ENCODE measurements at regions not wholly inside any gene's neighbourhood (a gene's known extent, or its start where the extent isn't known, plus 50 kb on each side); places are given as distances from the start of the nearest gene placed in this dataset.

- Histone ChIP-seq H3K4me3 (no peak overlapping the region), H3K9me3 (replicated peaks; ENCODE audit: control insufficient read depth, insufficient read depth, low read depth, low read length) (no peaks in the 10 kb centered on the region), H2AFZ (ENCODE audit: low read depth, low read length) (no peak overlapping the region), H3K36me3 (ENCODE audit: control insufficient read depth, insufficient read depth, low read length) (no peaks in the 10 kb centered on the region), H4K20me1 (replicated peaks; ENCODE audit: control insufficient read depth, insufficient read depth, low read length) (no peaks in the 10 kb centered on the region), H3K4me2 (ENCODE audit: insufficient read depth, low read length) (no peak overlapping the region), H3K9me1 (ENCODE audit: control insufficient read depth, insufficient read depth, low read length) (no peaks in the 10 kb centered on the region), H3K4me1 (replicated peaks in 1 of 2; ENCODE audit: control insufficient read depth in 2 of 2, insufficient read depth in 2 of 2, low read length in 2 of 2) (no peaks in the 10 kb centered on the region), H3K79me2 (ENCODE audit: control insufficient read depth, insufficient read depth, low read length) (no peaks in the 10 kb centered on the region; the same call in 2 of the 3 replicates), H3K27me3 (ENCODE audit: control insufficient read depth in 2 of 2, insufficient read depth in 2 of 2, low read length in 2 of 2) (no peaks in the 10 kb centered on the region), H3K27ac (ENCODE audit: extremely low read depth, low read depth, low read length) (no peak overlapping the region), H3K9ac (ENCODE audit: insufficient read depth in 1 of 2, low read depth in 2 of 2, low read length in 2 of 2) (no peak overlapping the region)
- 0% methylated on average over 2 of the region's 4 CpGs for WGBS (ENCODE audit: insufficient coverage, low coverage, missing lambda C conversion rate)
- POLR2A ChIA-PET = no interaction called here
- intact Hi-C loops (cut with micrococcal nuclease) (no loop called here), in situ Hi-C loops (cut with MboI) (no loop called here)
- ATAC-seq = no peak
- no peak for TF ChIP-seq ELK3 (CRISPR knock-in tag; IDR thresholded peaks at IDR 0.05)
- TF ChIP-seq ZBTB9 (CRISPR knock-in tag; IDR thresholded peaks at IDR 0.05) = no peak
- TF ChIP-seq SP2 (IDR thresholded peaks at IDR 0.05; ENCODE audit: extremely low read depth, low read depth, low read length, poor library complexity, severe bottlenecking) = no peak
- TF ChIP-seq MNT (conservative IDR thresholded peaks at IDR 0.05) = no peak
- TF ChIP-seq PRPF4 (IDR thresholded peaks at IDR 0.05; ENCODE audit: insufficient read depth, low read depth, low read length, poor library complexity, severe bottlenecking) = no peak
- TF ChIP-seq HLTF (IDR thresholded peaks at IDR 0.05) = no peak
- no peak for TF ChIP-seq CEBPG (CRISPR knock-in tag; IDR thresholded peaks at IDR 0.05)
- no peak for TF ChIP-seq CEBPG (tag; conservative IDR thresholded peaks at IDR 0.05 in 1 of 2, IDR thresholded peaks at IDR 0.05 in 1 of 2)
- no peak for TF ChIP-seq EP300 (IDR thresholded peaks at IDR 0.05; ENCODE audit: low read length)
- TF ChIP-seq ZNF830 (CRISPR knock-in tag; IDR thresholded peaks at IDR 0.05) = no peak
- TF ChIP-seq C11orf30 (IDR thresholded peaks at IDR 0.05; ENCODE audit: low read depth) = no peak
- no peak for TF ChIP-seq CLOCK (CRISPR knock-in tag; IDR thresholded peaks at IDR 0.05; ENCODE audit: borderline replicate concordance)
- TF ChIP-seq CBFB (CRISPR knock-in tag; IDR thresholded peaks at IDR 0.05) = no peak
- no peak for TF ChIP-seq ZBTB7A (IDR thresholded peaks at IDR 0.05; ENCODE audit: borderline replicate concordance, control insufficient read depth, low read depth, low read length)
- no peak for TF ChIP-seq ZFP30 (CRISPR knock-in tag; IDR thresholded peaks at IDR 0.05; ENCODE audit: borderline replicate concordance)
- TF ChIP-seq KDM1A (IDR thresholded peaks at IDR 0.05) = no peak
- no peak for TF ChIP-seq ETV6 (IDR thresholded peaks at IDR 0.05; ENCODE audit: borderline replicate concordance in 1 of 2, low read depth in 2 of 2, low read length in 1 of 2)
- TF ChIP-seq ETV6 (CRISPR knock-in tag; IDR thresholded peaks at IDR 0.05; ENCODE audit: borderline replicate concordance) = no peak
- CTCF ChIA-PET (ENCODE audit: low intra/inter-chr PET ratio) = no interaction called here
- no peak for DNase-seq (ENCODE audit: extremely low read depth in 1 of 4, low spot score in 3 of 4)
- no TSS peak for BruUV-seq (replicated peaks)
- FAIRE-seq = no peak
Measured at GRCh38 chr9:31894008-31894407, 490.4 kb upstream of the ACO1 start.

Measured in K562 (cell line).